WTC11 (cell line): ENCODE measurements at regions not wholly inside any gene's neighbourhood (a gene's known extent, or its start where the extent isn't known, plus 50 kb on each side); places are given as distances from the start of the nearest gene placed in this dataset.

ENCODE experiments used
- ATAC-seq: fragments of 200-7000 bp; cut with Tn5 transposase; 2 replicates; pipeline ENCODE4 v1.10.0; 2021; ENCODE audit warnings: mild to moderate bottlenecking, moderate library complexity
- CTCF ChIA-PET: fragments of 300-600 bp; sonication (Branson Sonifier 250); formaldehyde crosslinking; loops from one replicate; lab custom pipeline; 2021; ENCODE audit warnings: antibody characterized with exemption; lab: Charles Lee
- POLR2A ChIA-PET: fragments of 350-600 bp; sonication (Branson Sonifier 250); formaldehyde crosslinking; loops from one replicate; lab custom pipeline; 2021; ENCODE audit warnings: antibody characterized with exemption; lab: Charles Lee
- DNase-seq: peaks from one replicate; pipeline ENCODE4 v3.0.0; 2021; ENCODE audit warnings: low spot score
- H3K27ac Mint-ChIP-seq: 2 replicates; pipeline ENCODE4 v1.8.0; 2021; ENCODE audit warnings: mixed read lengths
- H3K27me3 Mint-ChIP-seq: 2 replicates; pipeline ENCODE4 v1.8.0; 2021; ENCODE audit warnings: low read depth, mild to moderate bottlenecking, moderate library complexity, mixed read lengths
- H3K36me3 Mint-ChIP-seq: 2 replicates; pipeline ENCODE4 v1.8.0; 2021; ENCODE audit warnings: mixed read lengths
- H3K4me1 Mint-ChIP-seq: 2 replicates; pipeline ENCODE4 v1.8.0; 2022; ENCODE audit warnings: mixed read lengths
- H3K4me3 Mint-ChIP-seq: 2 replicates; pipeline ENCODE4 v1.8.0; 2021; ENCODE audit warnings: mild to moderate bottlenecking, moderate library complexity, mixed read lengths
- H3K9me3 Mint-ChIP-seq: 2 replicates; pipeline ENCODE4 v1.8.0; 2021; ENCODE audit warnings: mixed read lengths
- ESRRA ChIP-seq: sonication (generic); formaldehyde crosslinking; IDR thresholded peaks from 2 replicates; pipeline ENCODE4 v1.8.1; 2022; ENCODE audit warnings: mild to moderate bottlenecking, missing genetic modification reagents, borderline replicate concordance
- FOXJ3 ChIP-seq: sonication (generic); formaldehyde crosslinking; IDR thresholded peaks from 2 replicates; pipeline ENCODE4 v1.9.0; 2021; ENCODE audit warnings: missing genetic modification reagents, mild to moderate bottlenecking, borderline replicate concordance
- FOXP1 ChIP-seq: sonication (generic); formaldehyde crosslinking; IDR thresholded peaks from 2 replicates; pipeline ENCODE4 v1.8.0; 2022; ENCODE audit warnings: missing genetic modification reagents, mild to moderate bottlenecking, moderate library complexity, borderline replicate concordance
- IRF2 ChIP-seq: sonication (generic); formaldehyde crosslinking; IDR thresholded peaks from 2 replicates; pipeline ENCODE4 v1.8.0; 2022; ENCODE audit warnings: low read depth, missing genetic modification reagents, borderline replicate concordance
- MXD4 ChIP-seq: fragments of 250-450 bp; sonication (Bioruptor Pico); IDR thresholded peaks from 2 replicates; pipeline ENCODE4 v1.8.0; 2021; ENCODE audit warnings: mild to moderate bottlenecking, moderate library complexity, borderline replicate concordance
- NFYB ChIP-seq: sonication (generic); formaldehyde crosslinking; conservative IDR thresholded peaks from 2 replicates; pipeline ENCODE4 v1.8.0; 2022; ENCODE audit warnings: low read depth, missing genetic modification reagents
- NR3C1 ChIP-seq: sonication (generic); formaldehyde crosslinking; conservative IDR thresholded peaks from 2 replicates; pipeline ENCODE4 v1.8.1; 2023; ENCODE audit warnings: low read depth, mild to moderate bottlenecking, missing genetic modification reagents
- ZNF232 ChIP-seq: sonication (generic); formaldehyde crosslinking; IDR thresholded peaks from 2 replicates; pipeline ENCODE4 v1.8.0; 2022; ENCODE audit warnings: mild to moderate bottlenecking, missing genetic modification reagents
- ZNF416 ChIP-seq: fragments of 250-450 bp; sonication (Bioruptor Pico); IDR thresholded peaks from 2 replicates; pipeline ENCODE4 v1.9.0; 2021; ENCODE audit warnings: mild to moderate bottlenecking, inconsistent platforms
- TF ChIP-seq, protein P1 (sequence below): fragments of 250-450 bp; sonication (Bioruptor Pico); conservative IDR thresholded peaks from 2 replicates; pipeline ENCODE4 v1.9.0; 2021; ENCODE audit warnings: mild to moderate bottlenecking
- TF ChIP-seq, protein P2 (sequence below): sonication (generic); formaldehyde crosslinking; IDR thresholded peaks from 2 replicates; pipeline ENCODE4 v1.8.0; 2022; ENCODE audit warnings: mild to moderate bottlenecking, missing genetic modification reagents
- TF ChIP-seq, protein P3 (sequence below): sonication (generic); formaldehyde crosslinking; IDR thresholded peaks from 2 replicates; pipeline ENCODE4 v1.8.1; 2022; ENCODE audit warnings: mild to moderate bottlenecking, missing genetic modification reagents, moderate library complexity, borderline replicate concordance
- TF ChIP-seq, protein P4 (sequence below): sonication (generic); formaldehyde crosslinking; conservative IDR thresholded peaks from 2 replicates; pipeline ENCODE4 v1.8.1; 2023; ENCODE audit warnings: mild to moderate bottlenecking, low read depth, missing genetic modification reagents, moderate library complexity
- TF ChIP-seq, protein P5 (sequence below): fragments of 200-600 bp; IDR thresholded peaks from 2 replicates; pipeline ENCODE4 v1.8.0; 2022; ENCODE audit warnings: antibody characterized with exemption
- TF ChIP-seq, protein P6 (sequence below): sonication (generic); formaldehyde crosslinking; IDR thresholded peaks from 2 replicates; pipeline ENCODE4 v1.8.1; 2022; ENCODE audit warnings: mild to moderate bottlenecking, moderate library complexity, missing genetic modification reagents
- TF ChIP-seq, protein P7 (sequence below): fragments of 250-450 bp; sonication (Bioruptor Pico); IDR thresholded peaks from 2 replicates; pipeline ENCODE4 v1.9.0; 2021; ENCODE audit warnings: mild to moderate bottlenecking, borderline replicate concordance

DNA sequence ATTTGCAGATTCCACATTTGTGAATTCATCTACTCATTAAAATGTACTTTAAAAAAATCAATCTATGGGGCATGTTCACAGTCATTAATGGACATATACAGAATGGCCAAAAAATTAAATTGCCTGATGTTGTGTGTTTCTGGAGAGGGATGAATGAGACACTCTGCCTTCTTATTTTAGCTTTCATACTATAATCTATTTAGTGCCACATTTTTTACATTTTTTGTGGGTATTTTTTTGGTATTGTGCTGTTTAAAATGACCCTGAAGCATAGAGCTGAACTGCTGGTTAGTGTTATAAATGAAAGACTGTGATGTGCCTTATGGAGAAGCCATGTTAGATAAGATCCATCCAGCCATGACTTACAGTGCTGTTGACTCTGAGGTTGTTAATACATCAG, 961.8 kb upstream of the LRRN3 start (continued):
- TF ChIP-seq, protein P1, sequence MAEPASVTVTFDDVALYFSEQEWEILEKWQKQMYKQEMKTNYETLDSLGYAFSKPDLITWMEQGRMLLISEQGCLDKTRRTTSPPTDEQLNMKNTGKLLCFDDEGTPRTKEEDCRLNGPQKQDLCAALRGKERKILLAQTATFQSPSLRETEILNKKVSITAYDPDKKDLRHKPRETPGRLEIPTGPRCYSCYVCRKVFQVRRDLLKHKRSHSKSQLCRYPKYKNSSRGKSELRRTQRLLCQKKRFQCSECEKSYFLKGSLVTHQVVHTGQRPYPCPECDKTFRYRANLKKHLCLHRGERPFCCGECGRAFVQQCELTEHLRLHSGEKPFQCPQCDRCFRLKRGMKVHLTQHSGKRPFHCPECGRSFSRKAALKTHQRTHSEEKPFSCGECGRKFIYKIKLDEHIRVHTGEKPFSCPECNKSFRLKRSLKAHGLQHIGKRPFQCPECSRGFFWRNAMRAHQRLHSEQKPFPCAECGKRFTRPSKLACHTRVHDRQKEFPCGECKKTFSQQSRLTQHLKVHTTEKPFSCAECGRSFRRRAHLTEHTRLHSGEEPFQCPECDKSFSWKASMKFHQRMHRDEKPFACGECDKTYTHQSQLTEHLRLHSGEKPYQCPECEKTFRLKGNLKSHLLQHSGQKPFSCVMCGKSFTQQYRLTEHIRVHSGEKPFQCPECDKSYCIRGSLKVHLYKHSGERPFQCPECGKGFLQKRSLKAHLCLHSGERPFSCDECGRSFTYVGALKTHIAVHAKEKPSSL (CRISPR knock-in tag), result no peak
- no peak for TF ChIP-seq MXD4 (CRISPR knock-in tag)
- TF ChIP-seq, protein P2, sequence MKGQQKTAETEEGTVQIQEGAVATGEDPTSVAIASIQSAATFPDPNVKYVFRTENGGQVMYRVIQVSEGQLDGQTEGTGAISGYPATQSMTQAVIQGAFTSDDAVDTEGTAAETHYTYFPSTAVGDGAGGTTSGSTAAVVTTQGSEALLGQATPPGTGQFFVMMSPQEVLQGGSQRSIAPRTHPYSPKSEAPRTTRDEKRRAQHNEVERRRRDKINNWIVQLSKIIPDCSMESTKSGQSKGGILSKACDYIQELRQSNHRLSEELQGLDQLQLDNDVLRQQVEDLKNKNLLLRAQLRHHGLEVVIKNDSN (CRISPR knock-in tag), result no peak
- TF ChIP-seq, protein P3, sequence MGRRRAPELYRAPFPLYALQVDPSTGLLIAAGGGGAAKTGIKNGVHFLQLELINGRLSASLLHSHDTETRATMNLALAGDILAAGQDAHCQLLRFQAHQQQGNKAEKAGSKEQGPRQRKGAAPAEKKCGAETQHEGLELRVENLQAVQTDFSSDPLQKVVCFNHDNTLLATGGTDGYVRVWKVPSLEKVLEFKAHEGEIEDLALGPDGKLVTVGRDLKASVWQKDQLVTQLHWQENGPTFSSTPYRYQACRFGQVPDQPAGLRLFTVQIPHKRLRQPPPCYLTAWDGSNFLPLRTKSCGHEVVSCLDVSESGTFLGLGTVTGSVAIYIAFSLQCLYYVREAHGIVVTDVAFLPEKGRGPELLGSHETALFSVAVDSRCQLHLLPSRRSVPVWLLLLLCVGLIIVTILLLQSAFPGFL (CRISPR knock-in tag), result no peak

DNA sequence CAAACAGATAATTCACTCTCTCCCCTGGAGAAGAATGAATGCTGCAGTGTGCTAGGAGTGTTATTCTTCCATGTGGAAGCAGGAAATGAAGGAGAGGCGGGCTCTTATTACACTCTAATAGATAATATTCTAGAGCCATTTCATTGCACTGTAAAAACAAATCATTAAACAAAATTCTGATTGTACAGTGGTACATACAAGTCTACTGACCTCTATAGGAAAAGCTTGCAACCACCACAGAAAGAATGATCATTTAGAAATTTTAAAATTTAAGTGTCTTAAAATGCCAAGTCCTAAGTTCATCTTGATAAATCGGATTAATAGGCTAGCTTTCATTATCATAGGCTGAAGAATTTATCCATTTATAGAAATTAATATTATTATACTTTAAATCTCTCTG, 960.3 kb upstream of the LRRN3 start:
- POLR2A ChIA-PET, result no interaction called here
- ATAC-seq, result no peak
- TF ChIP-seq FOXJ3 (CRISPR knock-in tag) (no peak), IRF2 (CRISPR knock-in tag) (no peak), NFYB (CRISPR knock-in tag) (no peak), ZNF232 (CRISPR knock-in tag) (no peak), ZNF416 (CRISPR knock-in tag) (no peak), FOXP1 (CRISPR knock-in tag) (no peak), NR3C1 (CRISPR knock-in tag) (no peak), ESRRA (CRISPR knock-in tag) (no peak)
- TF ChIP-seq, protein P4, sequence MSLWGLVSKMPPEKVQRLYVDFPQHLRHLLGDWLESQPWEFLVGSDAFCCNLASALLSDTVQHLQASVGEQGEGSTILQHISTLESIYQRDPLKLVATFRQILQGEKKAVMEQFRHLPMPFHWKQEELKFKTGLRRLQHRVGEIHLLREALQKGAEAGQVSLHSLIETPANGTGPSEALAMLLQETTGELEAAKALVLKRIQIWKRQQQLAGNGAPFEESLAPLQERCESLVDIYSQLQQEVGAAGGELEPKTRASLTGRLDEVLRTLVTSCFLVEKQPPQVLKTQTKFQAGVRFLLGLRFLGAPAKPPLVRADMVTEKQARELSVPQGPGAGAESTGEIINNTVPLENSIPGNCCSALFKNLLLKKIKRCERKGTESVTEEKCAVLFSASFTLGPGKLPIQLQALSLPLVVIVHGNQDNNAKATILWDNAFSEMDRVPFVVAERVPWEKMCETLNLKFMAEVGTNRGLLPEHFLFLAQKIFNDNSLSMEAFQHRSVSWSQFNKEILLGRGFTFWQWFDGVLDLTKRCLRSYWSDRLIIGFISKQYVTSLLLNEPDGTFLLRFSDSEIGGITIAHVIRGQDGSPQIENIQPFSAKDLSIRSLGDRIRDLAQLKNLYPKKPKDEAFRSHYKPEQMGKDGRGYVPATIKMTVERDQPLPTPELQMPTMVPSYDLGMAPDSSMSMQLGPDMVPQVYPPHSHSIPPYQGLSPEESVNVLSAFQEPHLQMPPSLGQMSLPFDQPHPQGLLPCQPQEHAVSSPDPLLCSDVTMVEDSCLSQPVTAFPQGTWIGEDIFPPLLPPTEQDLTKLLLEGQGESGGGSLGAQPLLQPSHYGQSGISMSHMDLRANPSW (CRISPR knock-in tag), result no peak
- TF ChIP-seq, protein P5, sequence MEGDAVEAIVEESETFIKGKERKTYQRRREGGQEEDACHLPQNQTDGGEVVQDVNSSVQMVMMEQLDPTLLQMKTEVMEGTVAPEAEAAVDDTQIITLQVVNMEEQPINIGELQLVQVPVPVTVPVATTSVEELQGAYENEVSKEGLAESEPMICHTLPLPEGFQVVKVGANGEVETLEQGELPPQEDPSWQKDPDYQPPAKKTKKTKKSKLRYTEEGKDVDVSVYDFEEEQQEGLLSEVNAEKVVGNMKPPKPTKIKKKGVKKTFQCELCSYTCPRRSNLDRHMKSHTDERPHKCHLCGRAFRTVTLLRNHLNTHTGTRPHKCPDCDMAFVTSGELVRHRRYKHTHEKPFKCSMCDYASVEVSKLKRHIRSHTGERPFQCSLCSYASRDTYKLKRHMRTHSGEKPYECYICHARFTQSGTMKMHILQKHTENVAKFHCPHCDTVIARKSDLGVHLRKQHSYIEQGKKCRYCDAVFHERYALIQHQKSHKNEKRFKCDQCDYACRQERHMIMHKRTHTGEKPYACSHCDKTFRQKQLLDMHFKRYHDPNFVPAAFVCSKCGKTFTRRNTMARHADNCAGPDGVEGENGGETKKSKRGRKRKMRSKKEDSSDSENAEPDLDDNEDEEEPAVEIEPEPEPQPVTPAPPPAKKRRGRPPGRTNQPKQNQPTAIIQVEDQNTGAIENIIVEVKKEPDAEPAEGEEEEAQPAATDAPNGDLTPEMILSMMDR, result no peak
- TF ChIP-seq, protein P6, sequence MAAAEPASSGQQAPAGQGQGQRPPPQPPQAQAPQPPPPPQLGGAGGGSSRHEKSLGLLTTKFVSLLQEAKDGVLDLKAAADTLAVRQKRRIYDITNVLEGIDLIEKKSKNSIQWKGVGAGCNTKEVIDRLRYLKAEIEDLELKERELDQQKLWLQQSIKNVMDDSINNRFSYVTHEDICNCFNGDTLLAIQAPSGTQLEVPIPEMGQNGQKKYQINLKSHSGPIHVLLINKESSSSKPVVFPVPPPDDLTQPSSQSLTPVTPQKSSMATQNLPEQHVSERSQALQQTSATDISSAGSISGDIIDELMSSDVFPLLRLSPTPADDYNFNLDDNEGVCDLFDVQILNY (CRISPR knock-in tag), result no peak
- TF ChIP-seq, protein P2 (CRISPR knock-in tag), result no peak
- TF ChIP-seq, protein P7, sequence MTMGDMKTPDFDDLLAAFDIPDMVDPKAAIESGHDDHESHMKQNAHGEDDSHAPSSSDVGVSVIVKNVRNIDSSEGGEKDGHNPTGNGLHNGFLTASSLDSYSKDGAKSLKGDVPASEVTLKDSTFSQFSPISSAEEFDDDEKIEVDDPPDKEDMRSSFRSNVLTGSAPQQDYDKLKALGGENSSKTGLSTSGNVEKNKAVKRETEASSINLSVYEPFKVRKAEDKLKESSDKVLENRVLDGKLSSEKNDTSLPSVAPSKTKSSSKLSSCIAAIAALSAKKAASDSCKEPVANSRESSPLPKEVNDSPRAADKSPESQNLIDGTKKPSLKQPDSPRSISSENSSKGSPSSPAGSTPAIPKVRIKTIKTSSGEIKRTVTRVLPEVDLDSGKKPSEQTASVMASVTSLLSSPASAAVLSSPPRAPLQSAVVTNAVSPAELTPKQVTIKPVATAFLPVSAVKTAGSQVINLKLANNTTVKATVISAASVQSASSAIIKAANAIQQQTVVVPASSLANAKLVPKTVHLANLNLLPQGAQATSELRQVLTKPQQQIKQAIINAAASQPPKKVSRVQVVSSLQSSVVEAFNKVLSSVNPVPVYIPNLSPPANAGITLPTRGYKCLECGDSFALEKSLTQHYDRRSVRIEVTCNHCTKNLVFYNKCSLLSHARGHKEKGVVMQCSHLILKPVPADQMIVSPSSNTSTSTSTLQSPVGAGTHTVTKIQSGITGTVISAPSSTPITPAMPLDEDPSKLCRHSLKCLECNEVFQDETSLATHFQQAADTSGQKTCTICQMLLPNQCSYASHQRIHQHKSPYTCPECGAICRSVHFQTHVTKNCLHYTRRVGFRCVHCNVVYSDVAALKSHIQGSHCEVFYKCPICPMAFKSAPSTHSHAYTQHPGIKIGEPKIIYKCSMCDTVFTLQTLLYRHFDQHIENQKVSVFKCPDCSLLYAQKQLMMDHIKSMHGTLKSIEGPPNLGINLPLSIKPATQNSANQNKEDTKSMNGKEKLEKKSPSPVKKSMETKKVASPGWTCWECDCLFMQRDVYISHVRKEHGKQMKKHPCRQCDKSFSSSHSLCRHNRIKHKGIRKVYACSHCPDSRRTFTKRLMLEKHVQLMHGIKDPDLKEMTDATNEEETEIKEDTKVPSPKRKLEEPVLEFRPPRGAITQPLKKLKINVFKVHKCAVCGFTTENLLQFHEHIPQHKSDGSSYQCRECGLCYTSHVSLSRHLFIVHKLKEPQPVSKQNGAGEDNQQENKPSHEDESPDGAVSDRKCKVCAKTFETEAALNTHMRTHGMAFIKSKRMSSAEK (CRISPR knock-in tag), result no peak
- Mint-ChIP-seq H3K36me3 (no peaks in the 10 kb centered on the region), H3K9me3 (peaks cover 8% of the 10 kb centered on the region), H3K4me3 (no peak overlapping the region), H3K27me3 (no peaks in the 10 kb centered on the region), H3K27ac (no peak overlapping the region), H3K4me1 (peaks cover 13% of the 10 kb centered on the region)
- DNase-seq, result no peak
- CTCF ChIA-PET, result no interaction called here
